WERI-Rb-1 (cell line): ENCODE measurements at regions not wholly inside any gene's neighbourhood (a gene's known extent, or its start where the extent isn't known, plus 50 kb on each side); places are given as distances from the start of the nearest gene placed in this dataset.

Experiments
- DNase-seq: peaks from one replicate; pipeline ENCODE4 v3.0.0-alpha.2; 2020
- H3K27ac ChIP-seq: fragments of 250-450 bp; sonication (Bioruptor Pico); 2 replicates; pipeline ENCODE4 v1.5.1; 2020; ENCODE audit warnings: mild to moderate bottlenecking, moderate library complexity
- H3K27me3 ChIP-seq: fragments of 250-450 bp; sonication (Bioruptor Pico); 2 replicates; pipeline ENCODE4 v1.5.1; 2021; ENCODE audit warnings: mild to moderate bottlenecking, low read depth, moderate library complexity; ENCODE audit not compliant: insufficient read depth, severe bottlenecking
- H3K36me3 ChIP-seq: fragments of 250-450 bp; sonication (Bioruptor Pico); 2 replicates; pipeline ENCODE4 v1.5.1; 2020; ENCODE audit warnings: mild to moderate bottlenecking, moderate library complexity
- H3K4me3 ChIP-seq: 2 replicates; pipeline ENCODE4 v1.5.1; 2011; ENCODE audit warnings: low read depth, mild to moderate bottlenecking, control low read depth, low read length
- H3K9me3 ChIP-seq: fragments of 250-450 bp; sonication (Bioruptor Pico); 2 replicates; pipeline ENCODE4 v1.5.1; 2021; ENCODE audit warnings: mild to moderate bottlenecking, moderate library complexity; ENCODE audit not compliant: severe bottlenecking
- TF ChIP-seq, protein P1 (sequence below): IDR thresholded peaks from 2 replicates; pipeline ENCODE4 v1.5.1; 2011; ENCODE audit warnings: low read depth, mild to moderate bottlenecking, control low read depth, inconsistent platforms, low read length

DNA sequence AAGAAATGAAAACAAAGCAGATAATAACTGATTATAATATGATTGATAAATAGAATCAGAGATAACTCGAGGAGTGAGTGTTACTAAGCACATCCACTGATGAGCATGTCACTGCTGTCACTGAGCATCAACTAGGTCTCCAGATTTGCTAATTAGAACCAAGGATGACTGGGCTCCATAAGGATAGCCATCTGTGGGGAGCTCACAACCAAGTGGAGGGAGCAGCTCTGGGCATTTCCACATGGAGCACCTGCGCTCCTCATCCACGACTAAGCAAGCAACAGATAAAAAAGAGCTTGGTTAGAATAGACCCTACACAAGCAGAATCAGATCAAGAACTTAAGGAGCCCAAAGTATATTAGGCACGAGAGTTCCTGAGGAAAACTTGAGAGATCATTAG is 396.0 kb upstream of the B3GAT1 start:
- H3K9me3 ChIP-seq = no peaks in the 10 kb centered on the region
- no peak overlapping the region for H3K4me3 ChIP-seq
- TF ChIP-seq, protein P1, sequence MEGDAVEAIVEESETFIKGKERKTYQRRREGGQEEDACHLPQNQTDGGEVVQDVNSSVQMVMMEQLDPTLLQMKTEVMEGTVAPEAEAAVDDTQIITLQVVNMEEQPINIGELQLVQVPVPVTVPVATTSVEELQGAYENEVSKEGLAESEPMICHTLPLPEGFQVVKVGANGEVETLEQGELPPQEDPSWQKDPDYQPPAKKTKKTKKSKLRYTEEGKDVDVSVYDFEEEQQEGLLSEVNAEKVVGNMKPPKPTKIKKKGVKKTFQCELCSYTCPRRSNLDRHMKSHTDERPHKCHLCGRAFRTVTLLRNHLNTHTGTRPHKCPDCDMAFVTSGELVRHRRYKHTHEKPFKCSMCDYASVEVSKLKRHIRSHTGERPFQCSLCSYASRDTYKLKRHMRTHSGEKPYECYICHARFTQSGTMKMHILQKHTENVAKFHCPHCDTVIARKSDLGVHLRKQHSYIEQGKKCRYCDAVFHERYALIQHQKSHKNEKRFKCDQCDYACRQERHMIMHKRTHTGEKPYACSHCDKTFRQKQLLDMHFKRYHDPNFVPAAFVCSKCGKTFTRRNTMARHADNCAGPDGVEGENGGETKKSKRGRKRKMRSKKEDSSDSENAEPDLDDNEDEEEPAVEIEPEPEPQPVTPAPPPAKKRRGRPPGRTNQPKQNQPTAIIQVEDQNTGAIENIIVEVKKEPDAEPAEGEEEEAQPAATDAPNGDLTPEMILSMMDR = no peak
- peaks cover 5% of the 10 kb centered on the region for H3K27me3 ChIP-seq
- no peaks in the 10 kb centered on the region for H3K36me3 ChIP-seq
- H3K27ac ChIP-seq = no peak overlapping the region
- no peak for DNase-seq

- H3K27ac ChIP-seq = no peak overlapping the region
- no peak overlapping the region for H3K4me3 ChIP-seq
- no peak for DNase-seq
- peaks cover 25% of the 10 kb centered on the region for H3K27me3 ChIP-seq
- no peaks in the 10 kb centered on the region for H3K9me3 ChIP-seq
- TF ChIP-seq, protein P1 = no peak
- no peaks in the 10 kb centered on the region for H3K36me3 ChIP-seq
Measured at GRCh38 chr11:134802598-134802997, 390.6 kb upstream of the B3GAT1 start.

DNA sequence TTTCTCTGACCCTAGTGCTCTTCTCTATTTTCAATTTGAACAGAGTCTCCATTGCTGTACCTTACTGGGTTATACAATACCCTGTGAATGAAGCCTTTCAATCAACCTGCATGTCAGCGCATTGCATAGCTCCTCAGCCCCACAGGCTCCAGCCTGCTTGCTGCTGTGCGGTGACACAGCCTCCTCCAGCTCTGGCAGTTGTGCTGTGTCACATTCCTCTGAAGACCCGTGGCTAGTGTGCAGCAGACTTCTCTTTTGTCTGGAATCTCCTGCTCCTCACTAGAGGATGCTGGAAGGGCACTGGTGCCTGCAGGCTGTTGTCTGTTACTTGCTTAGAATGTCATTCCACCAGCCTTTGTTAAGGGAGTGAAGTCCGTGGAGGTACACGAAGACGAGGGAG is 390.1 kb upstream of the B3GAT1 start:
- no peak overlapping the region for H3K27ac ChIP-seq
- H3K36me3 ChIP-seq = no peaks in the 10 kb centered on the region
- H3K27me3 ChIP-seq = peaks cover 25% of the 10 kb centered on the region
- H3K4me3 ChIP-seq = no peak overlapping the region
- H3K9me3 ChIP-seq = no peaks in the 10 kb centered on the region
- TF ChIP-seq, protein P1 = no peak
- DNase-seq = no peak

DNA sequence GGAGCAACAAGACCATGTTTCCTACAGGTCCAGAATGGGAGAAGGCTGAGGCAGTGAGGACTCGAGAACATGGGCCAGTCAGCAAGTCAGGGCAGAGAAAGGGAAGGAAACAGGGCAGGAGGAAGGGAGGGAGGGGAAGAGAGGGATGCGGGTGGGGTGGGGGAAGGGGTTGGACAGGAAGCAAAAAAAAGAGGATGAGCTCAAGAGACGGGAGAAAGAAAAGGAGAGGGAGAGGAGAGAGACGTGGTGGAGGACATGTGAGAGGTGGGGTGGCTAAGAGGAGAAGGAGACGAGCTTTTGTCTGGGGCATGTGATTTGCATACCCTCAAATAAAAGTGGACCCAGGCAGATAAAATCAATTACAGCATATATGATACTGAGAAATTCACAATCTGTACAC is 389.5 kb upstream of the B3GAT1 start:
- Histone ChIP-seq H3K4me3 (no peak overlapping the region), H3K9me3 (no peaks in the 10 kb centered on the region), H3K27ac (no peak overlapping the region), H3K27me3 (peaks cover 25% of the 10 kb centered on the region), H3K36me3 (no peaks in the 10 kb centered on the region)
- TF ChIP-seq, protein P1 = no peak
- no peak for DNase-seq

- Histone ChIP-seq H3K36me3 (no peaks in the 10 kb centered on the region), H3K27me3 (peaks cover 25% of the 10 kb centered on the region)
Measured at GRCh38 chr11:134800826-134801225, 388.8 kb upstream of the B3GAT1 start.

GRCh38 chr11:134800130-134800529 is 388.1 kb upstream of the B3GAT1 start:
- no peak for DNase-seq
- TF ChIP-seq, protein P1 = no peak
- Histone ChIP-seq H3K27me3 (peaks cover 25% of the 10 kb centered on the region), H3K9me3 (peaks cover under 1% of the 10 kb centered on the region), H3K27ac (no peak overlapping the region), H3K4me3 (no peak overlapping the region), H3K36me3 (no peaks in the 10 kb centered on the region)

More at GRCh38 chr11:134800826-134801225, 388.8 kb upstream of the B3GAT1 start:
- no peak for DNase-seq
- Histone ChIP-seq H3K27ac (no peak overlapping the region), H3K4me3 (no peak overlapping the region), H3K9me3 (no peaks in the 10 kb centered on the region)
- TF ChIP-seq, protein P1 = no peak
